ENCODE measurements at regions not wholly inside any gene's neighbourhood (a gene's known extent, or its start where the extent isn't known, plus 50 kb on each side); places are given as distances from the start of the nearest gene placed in this dataset.

- Histone ChIP-seq H3K27me3 (replicated peaks; ENCODE audit: insufficient read depth) (no peaks in the 10 kb centered on the region), H3K27ac (no peak overlapping the region), H3K36me3 (no peaks in the 10 kb centered on the region), H3K4me1 (ENCODE audit: control insufficient read depth in 1 of 2, low read depth in 2 of 2) (peaks cover 17 to 34% of the 10 kb centered on the region in 2 donors), H3K4me3 (no peak overlapping the region), H3K9me3 (no peaks in the 10 kb centered on the region)
- ATAC-seq (ENCODE audit: insufficient number of reproducible peaks, low FRiP score, low read depth) (no peak), DNase-seq (ENCODE audit: low spot score) (no peak)
- TF ChIP-seq, protein P1, sequence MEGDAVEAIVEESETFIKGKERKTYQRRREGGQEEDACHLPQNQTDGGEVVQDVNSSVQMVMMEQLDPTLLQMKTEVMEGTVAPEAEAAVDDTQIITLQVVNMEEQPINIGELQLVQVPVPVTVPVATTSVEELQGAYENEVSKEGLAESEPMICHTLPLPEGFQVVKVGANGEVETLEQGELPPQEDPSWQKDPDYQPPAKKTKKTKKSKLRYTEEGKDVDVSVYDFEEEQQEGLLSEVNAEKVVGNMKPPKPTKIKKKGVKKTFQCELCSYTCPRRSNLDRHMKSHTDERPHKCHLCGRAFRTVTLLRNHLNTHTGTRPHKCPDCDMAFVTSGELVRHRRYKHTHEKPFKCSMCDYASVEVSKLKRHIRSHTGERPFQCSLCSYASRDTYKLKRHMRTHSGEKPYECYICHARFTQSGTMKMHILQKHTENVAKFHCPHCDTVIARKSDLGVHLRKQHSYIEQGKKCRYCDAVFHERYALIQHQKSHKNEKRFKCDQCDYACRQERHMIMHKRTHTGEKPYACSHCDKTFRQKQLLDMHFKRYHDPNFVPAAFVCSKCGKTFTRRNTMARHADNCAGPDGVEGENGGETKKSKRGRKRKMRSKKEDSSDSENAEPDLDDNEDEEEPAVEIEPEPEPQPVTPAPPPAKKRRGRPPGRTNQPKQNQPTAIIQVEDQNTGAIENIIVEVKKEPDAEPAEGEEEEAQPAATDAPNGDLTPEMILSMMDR (IDR thresholded peaks at IDR 0.05) = no peak
Observed at GRCh38 chr3:30527186-30527585, 79.2 kb upstream of the TGFBR2 start.

DNA sequence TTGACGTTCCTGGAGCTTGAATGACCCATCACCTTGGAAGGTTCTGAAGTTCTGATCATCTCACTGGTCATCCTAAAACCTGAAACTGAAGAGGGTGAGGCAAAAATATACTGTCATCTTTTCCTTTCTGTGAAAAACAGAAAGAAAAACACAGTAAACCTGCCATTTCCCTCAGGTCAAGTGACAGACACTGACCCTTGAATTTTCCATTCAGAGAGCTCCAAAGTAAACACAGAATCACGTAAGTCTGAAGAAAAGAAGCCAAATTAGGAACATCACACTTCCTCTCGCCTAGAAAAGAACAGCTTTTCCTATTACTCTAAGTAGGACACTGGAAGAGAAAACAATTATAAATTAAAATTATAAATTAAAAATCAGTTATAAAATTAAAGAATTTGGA, 78.7 kb upstream of the TGFBR2 start:
- H3K9me3 ChIP-seq = no peaks in the 10 kb centered on the region
- H3K27me3 ChIP-seq (replicated peaks; ENCODE audit: insufficient read depth) = no peaks in the 10 kb centered on the region
- H3K4me1 ChIP-seq (ENCODE audit: control insufficient read depth in 1 of 2, low read depth in 2 of 2) = peaks cover 17 to 32% of the 10 kb centered on the region in 2 donors
- no peak for ATAC-seq (ENCODE audit: insufficient number of reproducible peaks, low FRiP score, low read depth)
- H3K4me3 ChIP-seq = no peak overlapping the region
- no peaks in the 10 kb centered on the region for H3K36me3 ChIP-seq
- TF ChIP-seq, protein P1 (IDR thresholded peaks at IDR 0.05) = no peak
- H3K27ac ChIP-seq = peak overlapping the region in 1 of 2 donors; percentile 25
- no peak for DNase-seq (ENCODE audit: low spot score)

DNA sequence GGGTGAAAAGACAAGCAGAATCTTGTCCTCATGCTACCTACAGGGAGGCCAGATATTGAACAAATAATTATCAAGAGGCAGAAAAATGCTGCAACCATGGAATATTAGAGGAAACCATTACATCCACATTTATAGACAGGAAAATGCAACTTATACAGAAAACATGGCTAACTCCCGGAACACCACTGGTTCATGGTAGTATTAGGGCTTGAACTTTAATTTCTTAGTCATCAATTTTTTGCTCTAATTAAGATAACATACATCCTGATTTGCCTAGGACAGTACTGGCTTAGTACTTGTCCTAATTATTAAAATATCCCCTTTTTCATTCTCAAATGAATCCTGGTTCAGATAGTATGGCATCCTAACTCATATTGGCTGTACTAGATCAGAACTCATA, 76.3 kb upstream of the TGFBR2 start:
- TF ChIP-seq, protein P1 (IDR thresholded peaks at IDR 0.05) = no peak
- ATAC-seq (ENCODE audit: insufficient number of reproducible peaks, low FRiP score, low read depth) (no peak), DNase-seq (ENCODE audit: low spot score) (no peak)
- H3K9me3 ChIP-seq = no peaks in the 10 kb centered on the region
- peaks cover 17 to 25% of the 10 kb centered on the region in 2 donors for H3K4me1 ChIP-seq (ENCODE audit: control insufficient read depth in 1 of 2, low read depth in 2 of 2)
- no peaks in the 10 kb centered on the region for H3K36me3 ChIP-seq
- no peak overlapping the region for H3K27ac ChIP-seq
- H3K27me3 ChIP-seq (replicated peaks; ENCODE audit: insufficient read depth) = no peaks in the 10 kb centered on the region
- H3K4me3 ChIP-seq = no peak overlapping the region

DNA sequence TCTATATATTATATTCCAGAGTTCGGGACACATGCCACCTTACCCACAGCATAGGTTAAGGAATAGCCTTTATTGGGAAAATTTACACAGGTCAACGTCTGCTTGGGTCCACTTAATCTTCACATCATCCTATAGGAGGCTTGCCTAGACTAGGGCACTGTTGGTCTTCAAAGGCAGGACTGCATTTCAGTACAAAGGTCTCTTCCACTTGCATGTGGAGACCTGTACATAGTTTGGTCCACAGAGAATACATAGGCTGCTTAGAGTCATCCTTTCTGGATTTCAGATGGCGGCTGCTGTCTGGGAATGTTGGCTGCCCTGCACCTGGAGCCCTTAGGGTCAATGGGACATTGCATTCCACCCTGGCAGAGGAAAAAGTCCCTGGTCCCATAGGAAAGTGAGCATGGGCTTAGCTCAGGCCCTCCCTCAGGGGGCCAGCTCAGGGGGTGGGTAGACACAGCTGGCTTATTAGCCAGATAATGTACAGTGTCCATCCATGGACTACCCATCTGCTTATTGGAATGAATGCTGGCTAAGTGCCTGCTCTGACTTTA, 75.3 kb upstream of the TGFBR2 start:
- no peaks in the 10 kb centered on the region for H3K9me3 ChIP-seq
- TF ChIP-seq, protein P1 (IDR thresholded peaks at IDR 0.05) = no peak

DNA sequence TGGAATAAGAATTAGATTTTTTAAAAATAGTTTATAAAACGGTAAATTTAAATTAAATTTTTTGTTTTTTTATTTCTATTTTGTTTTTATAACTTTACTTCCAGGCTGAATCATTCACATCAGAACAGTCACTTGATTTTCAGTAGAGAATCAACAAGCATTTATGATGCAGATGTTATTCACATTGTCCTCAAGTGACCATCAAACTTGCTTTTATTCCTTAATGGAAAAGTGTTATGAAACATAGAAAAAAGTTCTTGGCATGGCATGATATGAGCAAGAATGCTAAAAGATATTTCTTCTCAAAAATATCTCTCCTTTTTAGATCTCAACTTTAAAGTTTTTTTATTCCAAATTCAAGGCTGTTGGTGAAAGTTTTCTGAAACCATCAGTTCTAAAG, 70.9 kb upstream of the TGFBR2 start:
- Histone ChIP-seq H3K4me1 (ENCODE audit: control insufficient read depth in 1 of 2, low read depth in 2 of 2) (peaks cover 13 to 24% of the 10 kb centered on the region in 2 donors), H3K27ac (no peak overlapping the region), H3K4me3 (no peak overlapping the region), H3K27me3 (replicated peaks; ENCODE audit: insufficient read depth) (no peaks in the 10 kb centered on the region), H3K9me3 (no peaks in the 10 kb centered on the region), H3K36me3 (no peaks in the 10 kb centered on the region)
- TF ChIP-seq, protein P1 (IDR thresholded peaks at IDR 0.05) = no peak
- DNase-seq (ENCODE audit: low spot score) (no peak), ATAC-seq (ENCODE audit: insufficient number of reproducible peaks, low FRiP score, low read depth) (no peak)

More for the DNA sequence above, 75.3 kb upstream of the TGFBR2 start:
- Histone ChIP-seq H3K4me1 (ENCODE audit: control insufficient read depth in 1 of 2, low read depth in 2 of 2) (peaks cover 23 to 30% of the 10 kb centered on the region in 2 donors), H3K27me3 (replicated peaks; ENCODE audit: insufficient read depth) (no peaks in the 10 kb centered on the region), H3K27ac (no peak overlapping the region), H3K36me3 (no peaks in the 10 kb centered on the region), H3K4me3 (no peak overlapping the region)
- DNase-seq (ENCODE audit: low spot score) (no peak), ATAC-seq (ENCODE audit: insufficient number of reproducible peaks, low FRiP score, low read depth) (no peak)

Measured in thoracic aorta (tissue), 2 donors.